CD4-positive, alpha-beta T cell (primary cell): ENCODE measurements at regions not wholly inside any gene's neighbourhood (a gene's known extent, or its start where the extent isn't known, plus 50 kb on each side); places are given as distances from the start of the nearest gene placed in this dataset.

Experiments
- ATAC-seq: fragments of 200-7000 bp; cut with Tn5 transposase; one replicate; pipeline ENCODE4 v1.10.0; 2022; ENCODE audit warnings: mild to moderate bottlenecking; ENCODE audit not compliant: poor library complexity
- CTCF ChIA-PET: fragments of 350-600 bp; sonication (Branson Sonifier 250); formaldehyde crosslinking; loops from one replicate; lab custom pipeline; 2021; ENCODE audit warnings: antibody characterized with exemption, inconsistent platforms; lab: Charles Lee
- POLR2A ChIA-PET: fragments of 350-600 bp; sonication (Branson Sonifier 250); formaldehyde crosslinking; loops from one replicate; lab custom pipeline; 2021; ENCODE audit warnings: antibody characterized with exemption, inconsistent platforms; lab: Charles Lee
- DNase-seq, 14 experiments: peaks; one replicate each; pipeline ENCODE4 v3.0.0-alpha.2; 2013 to 2020; ENCODE audit warnings: mixed read lengths in 2 of 14
- H3K27ac ChIP-seq, 2 donors: one replicate each; pipeline versions ENCODE4 v1.5.1 to v1.7.0; 2013; ENCODE audit warnings: low read length in 2 of 2, low read depth in 1 of 2, mild to moderate bottlenecking in 1 of 2
- H3K27me3 ChIP-seq, 2 experiments: 1 replicate in 1 of 2; 2 replicates in 1 of 2; pipeline versions ENCODE4 v1.6.1 to v1.7.0; 2013; ENCODE audit warnings: low read length in 2 of 2, control low read depth in 1 of 2, mild to moderate bottlenecking in 1 of 2, moderate library complexity in 1 of 2; ENCODE audit not compliant: insufficient read depth in 2 of 2, control insufficient read depth in 1 of 2
- H3K36me3 ChIP-seq: one replicate; pipeline ENCODE4 v1.6.1; 2013; ENCODE audit warnings: low read length, control low read depth; ENCODE audit not compliant: insufficient read depth
- H3K4me1 ChIP-seq: one replicate; pipeline ENCODE4 v1.6.1; 2013; ENCODE audit warnings: low read length, control low read depth; ENCODE audit not compliant: insufficient read depth
- H3K4me3 ChIP-seq: one replicate; pipeline ENCODE4 v1.5.1; 2013; ENCODE audit warnings: mild to moderate bottlenecking, low read length, moderate library complexity
- H3K9me3 ChIP-seq, 2 experiments: 1 replicate in 1 of 2; 2 replicates in 1 of 2; pipeline versions ENCODE4 v1.6.1 to v1.7.0; 2013; ENCODE audit warnings: low read length in 2 of 2, mild to moderate bottlenecking in 2 of 2, control low read depth in 1 of 2, moderate library complexity in 1 of 2; ENCODE audit not compliant: control insufficient read depth in 1 of 2, insufficient read depth in 1 of 2
- H3K27ac Mint-ChIP-seq: one replicate; pipeline ENCODE4 v1.8.0; 2020; ENCODE audit warnings: mixed read lengths
- H3K27me3 Mint-ChIP-seq: one replicate; pipeline ENCODE4 v1.8.0; 2021; ENCODE audit warnings: mixed read lengths
- H3K36me3 Mint-ChIP-seq: one replicate; pipeline ENCODE4 v1.8.0; 2021; ENCODE audit warnings: low read depth, mixed read lengths
- H3K4me1 Mint-ChIP-seq: one replicate; pipeline ENCODE4 v1.8.0; 2021; ENCODE audit warnings: low read depth, mixed read lengths
- H3K4me3 Mint-ChIP-seq: one replicate; pipeline ENCODE4 v1.8.0; 2020; ENCODE audit warnings: mild to moderate bottlenecking, mixed read lengths
- H3K9me3 Mint-ChIP-seq: one replicate; pipeline ENCODE4 v1.8.0; 2020; ENCODE audit warnings: mixed read lengths
- CTCF ChIP-seq: fragments of 200-600 bp; IDR thresholded peaks from one replicate; pipeline ENCODE4 v1.8.0; 2022; ENCODE audit warnings: antibody characterized with exemption, mild to moderate bottlenecking
- intact Hi-C, 2 experiments: fragments of 100-400 bp; cut with DNase I in 1 of 2; cut with micrococcal nuclease in 1 of 2; formaldehyde crosslinking; loops; one replicate each; pipeline versions ENCODE4 v1.15.1 to v1.9.0; 2023 to 2025; cut with DNase I, micrococcal nuclease

- Mint-ChIP-seq H3K36me3 (no peaks in the 10 kb centered on the region), H3K4me1 (no peaks in the 10 kb centered on the region), H3K4me3 (no peak overlapping the region), H3K27me3 (no peaks in the 10 kb centered on the region), H3K27ac (no peak overlapping the region), H3K9me3 (no peaks in the 10 kb centered on the region)
- Histone ChIP-seq H3K36me3 (no peaks in the 10 kb centered on the region), H3K9me3 (no peaks in the 10 kb centered on the region), H3K4me1 (no peaks in the 10 kb centered on the region), H3K27me3 (peaks cover 0 to 8% of the 10 kb centered on the region in 2 experiments), H3K4me3 (no peak overlapping the region), H3K27ac (no peak overlapping the region)
- ChIA-PET CTCF (no interaction called here), POLR2A (no interaction called here)
- no peak for TF ChIP-seq CTCF
- no peak for ATAC-seq
- intact Hi-C loops = no loop called here
- DNase-seq = no peak
Measured at GRCh38 chr1:30334767-30335166, 388.6 kb downstream of the MATN1 start.

- Mint-ChIP-seq H3K36me3 (no peaks in the 10 kb centered on the region), H3K4me3 (no peak overlapping the region), H3K27me3 (no peaks in the 10 kb centered on the region), H3K9me3 (no peaks in the 10 kb centered on the region), H3K27ac (no peak overlapping the region), H3K4me1 (no peaks in the 10 kb centered on the region)
- no peak overlapping the region for H3K4me3 ChIP-seq
- intact Hi-C loops = no loop called here
- CTCF ChIA-PET = no interaction called here
- TF ChIP-seq CTCF = no peak
- H3K27ac ChIP-seq = no peak overlapping the region
- ATAC-seq = no peak
- no peaks in the 10 kb centered on the region for H3K36me3 ChIP-seq
- H3K9me3 ChIP-seq = no peaks in the 10 kb centered on the region
- H3K4me1 ChIP-seq = no peaks in the 10 kb centered on the region
- no peak for DNase-seq
- POLR2A ChIA-PET = no interaction called here
- peaks cover 0 to 8% of the 10 kb centered on the region in 2 experiments for H3K27me3 ChIP-seq
Measured at GRCh38 chr1:30332116-30333094, 391.0 kb downstream of the MATN1 start.

GRCh38 chr1:30331415-30332065, 391.8 kb downstream of the MATN1 start:
- ATAC-seq (no peak), DNase-seq (no peak)
- H3K27me3 ChIP-seq = peaks cover 0 to 6% of the 10 kb centered on the region in 2 experiments
- Mint-ChIP-seq H3K4me1 (no peaks in the 10 kb centered on the region), H3K27me3 (no peaks in the 10 kb centered on the region), H3K9me3 (no peaks in the 10 kb centered on the region), H3K27ac (no peak overlapping the region), H3K36me3 (no peaks in the 10 kb centered on the region), H3K4me3 (no peak overlapping the region)
- TF ChIP-seq CTCF = no peak
- POLR2A ChIA-PET = no interaction called here
- CTCF ChIA-PET = no interaction called here
- H3K4me3 ChIP-seq = no peak overlapping the region
- no peaks in the 10 kb centered on the region for H3K9me3 ChIP-seq
- no peaks in the 10 kb centered on the region for H3K4me1 ChIP-seq
- intact Hi-C loops = no loop called here
- H3K27ac ChIP-seq = no peak overlapping the region
- no peaks in the 10 kb centered on the region for H3K36me3 ChIP-seq
